K562 (cell line): ENCODE measurements at regions not wholly inside any gene's neighbourhood (a gene's known extent, or its start where the extent isn't known, plus 50 kb on each side); places are given as distances from the start of the nearest gene placed in this dataset.

Experiments used
- POLR2G ChIP-seq: fragments of 200-400 bp; formaldehyde crosslinking; IDR thresholded peaks from 2 replicates; pipeline ENCODE4 v1.6.1; 2017; ENCODE audit warnings: low read depth, mild to moderate bottlenecking, antibody characterized with exemption, low read length, moderate library complexity
- RBM14 ChIP-seq: fragments of 200-400 bp; formaldehyde crosslinking; IDR thresholded peaks from 2 replicates; pipeline ENCODE4 v1.6.1; 2018; ENCODE audit warnings: low read depth, mild to moderate bottlenecking, low read length, moderate library complexity, borderline replicate concordance; ENCODE audit not compliant: insufficient read depth
- ZNF263 ChIP-seq: sonication (generic); formaldehyde crosslinking; IDR thresholded peaks from 2 replicates; pipeline ENCODE4 v1.8.0; 2022; ENCODE audit warnings: mild to moderate bottlenecking, missing genetic modification reagents, borderline replicate concordance
- TF ChIP-seq, protein P1 (sequence below), 3 experiments: fragments of 200-800 bp in 1 of 3; fragments of 250-450 bp in 1 of 3; fragments of 450-650 bp in 1 of 3; sonication (Bioruptor Pico) in 1 of 3; sonication (Bioruptor generic) in 1 of 3; formaldehyde crosslinking in 1 of 3; IDR thresholded peaks; 2 replicates each; pipeline versions ENCODE4 v1.6.1 to v1.8.0; 2016 to 2022; ENCODE audit warnings: mild to moderate bottlenecking in 2 of 3, missing genetic modification characterization in 2 of 3, missing compliant biosample characterization in 1 of 3, moderate library complexity in 1 of 3
- TF ChIP-seq, protein P2 (sequence below): sonication (generic); formaldehyde crosslinking; IDR thresholded peaks from 2 replicates; pipeline ENCODE4 v1.8.0; 2023; ENCODE audit warnings: mild to moderate bottlenecking, missing genetic modification reagents
- TF ChIP-seq, protein P3 (sequence below): fragments of 250-450 bp; sonication (Bioruptor Pico); IDR thresholded peaks from 2 replicates; pipeline ENCODE4 v1.8.0; 2022; ENCODE audit warnings: moderate library complexity, mild to moderate bottlenecking, inconsistent platforms
- TF ChIP-seq, protein P4 (sequence below): fragments of 250-450 bp; sonication (Bioruptor Pico); IDR thresholded peaks from 2 replicates; pipeline ENCODE4 v1.5.0; 2020; ENCODE audit warnings: mild to moderate bottlenecking
- TF ChIP-seq, protein P5 (sequence below): fragments of 250-450 bp; sonication (Bioruptor Pico); IDR thresholded peaks from 2 replicates; pipeline ENCODE4 v1.8.0; 2021; ENCODE audit warnings: mild to moderate bottlenecking, moderate library complexity

DNA sequence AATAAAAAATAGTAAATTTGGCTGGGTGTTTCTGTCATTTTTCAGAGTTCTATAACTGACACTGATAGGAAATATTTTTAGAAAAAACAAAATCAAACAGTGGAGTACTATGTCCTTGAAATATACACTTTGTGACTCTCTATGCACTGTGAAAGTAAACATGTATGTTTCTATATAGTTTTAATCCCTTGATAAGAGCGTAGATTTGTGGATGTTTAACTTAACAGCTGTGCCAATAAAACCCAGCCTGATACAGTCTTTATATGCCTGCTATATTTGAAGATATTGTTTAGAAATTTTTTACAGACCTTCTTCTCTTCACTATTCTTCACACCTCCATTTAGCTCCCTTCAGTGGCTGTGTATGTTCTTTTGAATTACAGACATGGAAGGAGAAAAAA, 473.3 kb upstream of the FZD8 start (continued):
- TF ChIP-seq, protein P1, sequence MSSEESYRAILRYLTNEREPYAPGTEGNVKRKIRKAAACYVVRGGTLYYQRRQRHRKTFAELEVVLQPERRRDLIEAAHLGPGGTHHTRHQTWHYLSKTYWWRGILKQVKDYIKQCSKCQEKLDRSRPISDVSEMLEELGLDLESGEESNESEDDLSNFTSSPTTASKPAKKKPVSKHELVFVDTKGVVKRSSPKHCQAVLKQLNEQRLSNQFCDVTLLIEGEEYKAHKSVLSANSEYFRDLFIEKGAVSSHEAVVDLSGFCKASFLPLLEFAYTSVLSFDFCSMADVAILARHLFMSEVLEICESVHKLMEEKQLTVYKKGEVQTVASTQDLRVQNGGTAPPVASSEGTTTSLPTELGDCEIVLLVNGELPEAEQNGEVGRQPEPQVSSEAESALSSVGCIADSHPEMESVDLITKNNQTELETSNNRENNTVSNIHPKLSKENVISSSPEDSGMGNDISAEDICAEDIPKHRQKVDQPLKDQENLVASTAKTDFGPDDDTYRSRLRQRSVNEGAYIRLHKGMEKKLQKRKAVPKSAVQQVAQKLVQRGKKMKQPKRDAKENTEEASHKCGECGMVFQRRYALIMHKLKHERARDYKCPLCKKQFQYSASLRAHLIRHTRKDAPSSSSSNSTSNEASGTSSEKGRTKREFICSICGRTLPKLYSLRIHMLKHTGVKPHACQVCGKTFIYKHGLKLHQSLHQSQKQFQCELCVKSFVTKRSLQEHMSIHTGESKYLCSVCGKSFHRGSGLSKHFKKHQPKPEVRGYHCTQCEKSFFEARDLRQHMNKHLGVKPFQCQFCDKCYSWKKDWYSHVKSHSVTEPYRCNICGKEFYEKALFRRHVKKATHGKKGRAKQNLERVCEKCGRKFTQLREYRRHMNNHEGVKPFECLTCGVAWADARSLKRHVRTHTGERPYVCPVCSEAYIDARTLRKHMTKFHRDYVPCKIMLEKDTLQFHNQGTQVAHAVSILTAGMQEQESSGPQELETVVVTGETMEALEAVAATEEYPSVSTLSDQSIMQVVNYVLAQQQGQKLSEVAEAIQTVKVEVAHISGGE (CRISPR knock-in tag; IDR thresholded peaks at IDR 0.05) = no peak
- no peak for TF ChIP-seq ZNF263
- no peak for TF ChIP-seq RBM14
- TF ChIP-seq, protein P2, sequence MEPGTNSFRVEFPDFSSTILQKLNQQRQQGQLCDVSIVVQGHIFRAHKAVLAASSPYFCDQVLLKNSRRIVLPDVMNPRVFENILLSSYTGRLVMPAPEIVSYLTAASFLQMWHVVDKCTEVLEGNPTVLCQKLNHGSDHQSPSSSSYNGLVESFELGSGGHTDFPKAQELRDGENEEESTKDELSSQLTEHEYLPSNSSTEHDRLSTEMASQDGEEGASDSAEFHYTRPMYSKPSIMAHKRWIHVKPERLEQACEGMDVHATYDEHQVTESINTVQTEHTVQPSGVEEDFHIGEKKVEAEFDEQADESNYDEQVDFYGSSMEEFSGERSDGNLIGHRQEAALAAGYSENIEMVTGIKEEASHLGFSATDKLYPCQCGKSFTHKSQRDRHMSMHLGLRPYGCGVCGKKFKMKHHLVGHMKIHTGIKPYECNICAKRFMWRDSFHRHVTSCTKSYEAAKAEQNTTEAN = no peak
- TF ChIP-seq, protein P3, sequence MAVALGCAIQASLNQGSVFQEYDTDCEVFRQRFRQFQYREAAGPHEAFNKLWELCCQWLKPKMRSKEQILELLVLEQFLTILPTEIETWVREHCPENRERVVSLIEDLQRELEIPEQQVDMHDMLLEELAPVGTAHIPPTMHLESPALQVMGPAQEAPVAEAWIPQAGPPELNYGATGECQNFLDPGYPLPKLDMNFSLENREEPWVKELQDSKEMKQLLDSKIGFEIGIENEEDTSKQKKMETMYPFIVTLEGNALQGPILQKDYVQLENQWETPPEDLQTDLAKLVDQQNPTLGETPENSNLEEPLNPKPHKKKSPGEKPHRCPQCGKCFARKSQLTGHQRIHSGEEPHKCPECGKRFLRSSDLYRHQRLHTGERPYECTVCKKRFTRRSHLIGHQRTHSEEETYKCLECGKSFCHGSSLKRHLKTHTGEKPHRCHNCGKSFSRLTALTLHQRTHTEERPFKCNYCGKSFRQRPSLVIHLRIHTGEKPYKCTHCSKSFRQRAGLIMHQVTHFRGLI = no peak
- no peak for TF ChIP-seq POLR2G
- TF ChIP-seq, protein P4, sequence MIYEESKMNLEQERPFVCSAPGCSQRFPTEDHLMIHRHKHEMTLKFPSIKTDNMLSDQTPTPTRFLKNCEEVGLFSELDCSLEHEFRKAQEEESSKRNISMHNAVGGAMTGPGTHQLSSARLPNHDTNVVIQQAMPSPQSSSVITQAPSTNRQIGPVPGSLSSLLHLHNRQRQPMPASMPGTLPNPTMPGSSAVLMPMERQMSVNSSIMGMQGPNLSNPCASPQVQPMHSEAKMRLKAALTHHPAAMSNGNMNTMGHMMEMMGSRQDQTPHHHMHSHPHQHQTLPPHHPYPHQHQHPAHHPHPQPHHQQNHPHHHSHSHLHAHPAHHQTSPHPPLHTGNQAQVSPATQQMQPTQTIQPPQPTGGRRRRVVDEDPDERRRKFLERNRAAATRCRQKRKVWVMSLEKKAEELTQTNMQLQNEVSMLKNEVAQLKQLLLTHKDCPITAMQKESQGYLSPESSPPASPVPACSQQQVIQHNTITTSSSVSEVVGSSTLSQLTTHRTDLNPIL (CRISPR knock-in tag) = no peak
- TF ChIP-seq, protein P5, sequence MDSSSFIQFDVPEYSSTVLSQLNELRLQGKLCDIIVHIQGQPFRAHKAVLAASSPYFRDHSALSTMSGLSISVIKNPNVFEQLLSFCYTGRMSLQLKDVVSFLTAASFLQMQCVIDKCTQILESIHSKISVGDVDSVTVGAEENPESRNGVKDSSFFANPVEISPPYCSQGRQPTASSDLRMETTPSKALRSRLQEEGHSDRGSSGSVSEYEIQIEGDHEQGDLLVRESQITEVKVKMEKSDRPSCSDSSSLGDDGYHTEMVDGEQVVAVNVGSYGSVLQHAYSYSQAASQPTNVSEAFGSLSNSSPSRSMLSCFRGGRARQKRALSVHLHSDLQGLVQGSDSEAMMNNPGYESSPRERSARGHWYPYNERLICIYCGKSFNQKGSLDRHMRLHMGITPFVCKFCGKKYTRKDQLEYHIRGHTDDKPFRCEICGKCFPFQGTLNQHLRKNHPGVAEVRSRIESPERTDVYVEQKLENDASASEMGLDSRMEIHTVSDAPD (CRISPR knock-in tag) = no peak
